Stimulated activated CD8-positive, alpha-beta memory T cell treated with anti-CD3 and anti-CD28 coated beads, Interleukin-7, amount 100 ng/mL, for 4 hours (primary cell): ENCODE measurements at regions not wholly inside any gene's neighbourhood (a gene's known extent, or its start where the extent isn't known, plus 50 kb on each side); places are given as distances from the start of the nearest gene placed in this dataset.
A peak's percentile ranks its signal among the peaks of the same experiment; 100 is the strongest.

ENCODE experiments used
- DNase-seq, 2 donors: peaks; one replicate each; pipeline ENCODE4 v3.0.0-alpha.2; 2020; ENCODE audit warnings: low read depth in 2 of 2

DNA sequence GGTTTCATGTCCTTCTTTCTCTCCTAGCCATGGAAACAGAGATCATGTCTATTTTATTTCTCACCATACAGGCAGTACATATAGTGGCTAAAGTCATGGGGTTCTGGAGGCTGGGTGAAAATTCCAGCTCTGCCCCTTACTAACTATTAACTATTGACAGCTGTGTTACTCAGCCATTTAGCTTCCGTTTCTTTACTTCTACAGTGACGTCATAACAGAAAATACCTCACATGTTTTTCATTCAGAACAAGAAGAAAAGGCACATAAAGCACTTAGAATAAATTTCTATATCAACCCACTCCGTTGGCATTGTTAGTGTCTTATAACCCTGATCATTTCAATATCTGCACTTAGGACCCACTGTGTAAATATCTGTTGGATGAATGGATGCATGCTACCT lies 1506.9 kb upstream of the TMEM132C start:
- DNase-seq, result no peak

DNA sequence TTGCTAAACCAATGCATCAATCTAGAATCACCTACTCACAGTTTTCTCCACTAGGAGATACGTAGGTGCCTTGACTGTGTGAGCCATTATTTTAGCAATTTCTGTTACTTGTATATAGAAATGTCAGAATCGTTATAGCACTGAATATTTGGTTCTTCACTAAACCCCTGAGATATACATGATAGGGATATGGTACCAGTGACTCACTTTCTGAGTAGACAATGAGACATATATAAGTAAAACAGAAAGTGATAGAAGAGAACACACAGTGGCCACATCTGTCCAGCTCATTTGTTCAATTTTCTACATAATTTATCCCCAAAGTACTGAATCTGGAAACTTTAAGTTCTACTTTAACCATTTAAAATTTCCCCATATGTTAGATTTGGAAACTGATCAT lies 1505.5 kb upstream of the TMEM132C start:
- no peak for DNase-seq

DNA sequence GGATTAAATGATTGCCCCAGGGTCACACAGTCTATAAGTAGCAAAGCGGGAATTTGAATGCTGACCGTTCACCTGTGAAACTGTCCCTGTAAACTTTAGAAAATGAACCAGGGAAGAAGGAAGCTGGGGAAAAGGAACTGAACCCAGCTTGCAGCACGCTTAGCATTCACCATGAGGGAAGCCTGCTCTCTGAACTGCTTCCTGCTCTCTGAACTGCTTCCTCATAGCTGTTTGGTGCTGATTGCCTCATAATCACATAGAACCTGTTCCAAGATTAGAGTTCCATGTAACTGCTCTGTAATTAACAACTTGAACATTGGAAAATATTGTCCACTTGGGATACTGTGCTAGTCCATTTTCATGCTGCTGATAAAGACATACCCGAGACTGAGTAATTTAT lies 1504.8 kb upstream of the TMEM132C start:
- no peak for DNase-seq

DNA sequence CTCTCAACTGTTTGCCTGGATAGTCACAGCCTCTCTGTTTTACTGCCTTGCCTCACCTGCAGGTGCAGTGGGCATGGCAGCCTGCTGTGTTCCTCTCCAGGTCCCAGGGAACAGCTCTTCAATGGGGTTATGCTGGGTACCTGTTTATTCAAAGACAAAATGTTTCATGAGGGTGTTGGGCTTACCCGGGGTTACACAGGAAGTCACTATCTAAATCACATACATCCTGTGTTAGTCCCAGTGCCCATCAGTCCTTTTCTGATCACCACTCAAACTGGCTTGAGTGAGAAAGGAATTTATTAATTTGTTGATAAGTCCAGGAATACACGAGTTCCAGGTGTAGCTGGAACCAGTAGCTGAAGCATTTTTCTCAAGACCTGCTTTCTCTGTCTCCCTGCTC lies 1503.6 kb upstream of the TMEM132C start:
- DNase-seq, result no peak

DNA sequence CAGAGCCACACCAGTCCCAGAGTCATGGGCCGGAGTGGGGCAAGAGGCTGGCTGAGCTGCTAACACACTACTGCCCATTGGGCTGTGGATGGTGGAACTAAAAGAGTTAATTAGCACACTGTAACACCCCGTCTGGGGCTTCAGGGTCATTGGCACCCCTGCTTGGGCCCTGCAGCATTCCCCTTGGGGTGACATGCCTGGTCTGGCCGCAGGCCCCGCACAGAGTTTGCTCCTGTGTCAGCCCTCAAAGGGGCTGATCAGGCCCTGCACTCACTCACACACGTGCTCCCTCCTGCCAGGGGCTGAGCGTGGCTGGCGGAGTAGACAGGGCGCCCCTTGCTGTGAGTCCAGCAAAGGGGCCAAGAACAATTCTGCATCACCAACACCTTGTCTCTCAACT lies 1499.6 kb upstream of the TMEM132C start:
- DNase-seq, result no peak

DNA sequence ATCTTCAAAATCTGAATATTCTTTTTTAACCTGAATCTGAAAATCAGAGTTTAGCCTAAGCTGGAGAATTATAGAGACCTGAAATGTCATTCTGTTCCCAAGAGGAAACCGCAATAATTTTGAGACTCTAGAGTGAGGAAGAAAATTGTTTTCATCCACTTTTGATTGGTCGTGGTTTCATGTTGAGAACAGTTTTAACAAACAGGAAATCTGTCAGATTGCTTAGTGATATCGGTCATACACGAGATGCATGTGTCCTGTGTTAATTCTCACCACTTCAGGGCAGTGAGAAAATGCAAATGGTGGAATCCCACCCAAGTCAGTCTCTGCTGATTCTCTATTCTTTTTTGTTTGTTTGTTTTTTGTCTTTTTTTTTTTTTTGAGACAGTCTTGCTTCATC lies 1498.5 kb upstream of the TMEM132C start:
- DNase-seq, result no peak

DNA sequence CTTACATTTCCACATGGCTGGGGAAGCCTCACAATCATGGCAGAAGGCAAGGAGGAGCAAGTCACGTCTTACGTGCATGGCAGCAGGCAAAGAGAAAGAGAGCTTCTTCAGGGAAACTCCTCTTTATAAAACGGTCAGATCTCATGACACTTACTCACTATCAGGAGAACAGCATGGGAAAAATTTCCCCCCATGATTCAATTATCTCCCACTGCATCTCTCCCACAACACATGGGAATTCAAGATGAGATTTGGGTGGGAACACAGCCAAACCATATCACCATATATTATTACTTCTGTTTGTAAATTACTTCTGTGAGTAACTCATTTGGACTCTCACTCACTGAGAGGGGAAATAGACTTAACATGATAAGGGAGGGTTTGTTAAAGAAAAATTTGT lies 1496.8 kb upstream of the TMEM132C start:
- no peak for DNase-seq

DNA sequence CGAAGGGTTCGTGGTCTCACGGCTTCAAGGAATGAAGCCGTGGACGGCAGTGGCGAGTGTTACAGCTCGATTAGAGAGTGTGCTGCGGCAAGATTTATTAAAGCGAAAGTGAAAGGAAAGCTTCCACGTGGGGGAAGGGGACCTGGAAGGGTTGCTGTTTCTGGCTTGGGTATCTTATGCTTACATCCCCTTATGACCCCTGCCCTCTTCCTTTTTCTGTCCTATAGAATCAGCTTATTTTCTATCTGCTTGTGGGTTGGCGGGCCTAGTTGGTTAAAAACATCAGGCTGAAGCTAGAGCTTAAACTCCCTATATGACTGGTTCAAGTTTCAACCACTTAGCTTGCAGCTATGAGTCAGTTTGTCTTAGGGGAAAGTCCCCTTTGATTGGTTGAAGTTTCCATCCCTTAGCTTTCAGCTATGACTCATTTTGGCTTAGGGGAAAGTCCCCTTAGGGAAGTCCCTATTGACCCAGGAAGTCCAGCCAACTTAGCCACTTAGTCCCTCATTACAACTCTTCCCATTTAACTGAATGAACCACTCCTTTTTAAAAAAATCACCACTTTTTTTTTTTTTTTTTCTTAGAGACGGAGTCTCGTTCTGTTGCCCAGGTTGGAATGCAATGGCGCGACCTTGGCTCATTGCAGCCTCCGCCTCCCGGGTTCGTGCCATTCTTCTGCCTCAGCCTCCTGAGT lies 1494.7 kb upstream of the TMEM132C start:
- DNase-seq, result peak; percentile 19 to 23

DNA sequence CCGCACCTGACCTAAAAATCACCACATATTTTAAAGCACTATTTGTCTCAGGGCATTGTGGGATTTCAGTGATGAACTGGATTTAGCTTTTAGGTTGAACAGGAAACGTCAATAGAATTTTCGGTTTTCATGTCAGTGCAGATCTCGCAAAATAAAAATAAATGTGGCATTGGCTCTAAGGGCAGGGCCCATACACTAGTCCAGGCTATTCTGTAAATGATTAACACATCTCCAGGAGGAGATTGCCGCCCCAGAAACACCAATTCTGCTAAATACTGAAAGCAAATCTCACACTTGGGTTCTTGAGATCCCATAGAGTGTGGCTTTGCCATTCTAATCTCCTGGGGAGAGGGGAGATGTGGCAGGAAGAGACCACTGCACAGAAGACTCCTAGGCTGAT lies 1494.0 kb upstream of the TMEM132C start:
- no peak for DNase-seq

DNA sequence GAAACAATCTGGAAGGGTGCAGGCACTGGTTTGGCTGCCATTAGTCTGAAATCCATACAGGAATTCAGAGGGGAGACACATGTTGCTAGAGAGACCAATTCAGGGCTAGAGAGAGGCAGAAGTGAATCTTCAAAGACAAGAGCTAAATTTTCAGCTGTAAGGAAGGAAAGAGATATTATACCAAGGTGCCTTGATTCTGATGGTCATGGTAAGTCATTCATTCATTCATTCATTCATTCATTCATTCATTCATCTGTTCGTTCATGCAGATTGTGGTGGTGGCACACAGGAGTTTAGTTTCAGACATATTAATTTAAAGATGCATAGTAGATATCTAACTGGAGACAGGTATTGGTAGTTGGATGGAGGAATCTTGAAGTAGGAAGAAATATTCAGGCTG lies 1493.5 kb upstream of the TMEM132C start:
- no peak for DNase-seq

DNA sequence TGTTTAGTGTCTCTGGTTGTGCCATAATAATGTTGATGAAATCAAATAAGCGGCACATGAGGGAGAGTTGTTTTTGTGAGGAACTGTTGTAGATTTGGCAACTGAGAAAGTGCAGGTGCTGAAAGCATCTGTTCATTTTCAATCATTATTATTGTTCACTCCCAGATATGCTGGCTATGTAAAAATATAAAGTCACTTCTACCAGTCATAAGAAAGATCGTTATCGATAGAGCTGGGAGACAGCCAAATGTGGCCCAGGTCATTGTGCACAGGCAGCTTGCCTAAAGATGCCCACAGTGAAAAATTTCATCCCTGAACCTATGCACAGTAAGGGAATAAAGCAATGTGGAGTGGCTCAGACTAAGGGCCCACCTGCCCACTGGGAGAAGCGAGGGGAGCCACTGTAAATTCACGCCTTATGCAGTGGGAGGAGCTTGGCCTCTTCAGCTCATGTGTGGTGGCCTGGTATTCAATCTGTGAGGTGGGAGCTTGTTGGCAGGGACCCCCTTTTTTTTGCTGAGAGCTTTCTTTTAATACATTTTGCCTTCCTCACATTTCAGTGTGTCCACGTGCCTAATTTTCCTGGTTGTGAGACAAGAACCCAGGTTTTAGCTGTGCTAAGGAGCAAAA lies 1490.8 kb upstream of the TMEM132C start:
- DNase-seq, result no peak

DNA sequence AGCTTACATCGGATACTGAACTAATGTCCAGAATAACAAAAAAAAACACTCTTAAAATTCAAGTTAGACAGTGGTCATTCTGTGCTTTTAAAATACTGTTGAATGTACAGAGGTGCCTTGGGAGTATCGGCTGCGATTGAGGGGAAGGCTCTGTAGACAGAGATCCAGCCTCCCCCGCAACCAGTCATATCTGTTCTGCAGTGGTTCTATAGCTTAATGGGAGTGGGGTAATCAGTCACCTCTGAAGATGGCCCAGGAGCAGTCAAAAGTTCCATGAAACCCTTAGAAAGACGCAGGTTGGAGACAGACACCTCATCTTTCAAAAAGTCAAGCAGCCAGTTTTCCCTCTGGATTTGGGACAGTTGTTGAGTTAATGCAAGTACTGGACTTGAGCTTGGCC lies 1486.6 kb upstream of the TMEM132C start:
- DNase-seq, result no peak

DNA sequence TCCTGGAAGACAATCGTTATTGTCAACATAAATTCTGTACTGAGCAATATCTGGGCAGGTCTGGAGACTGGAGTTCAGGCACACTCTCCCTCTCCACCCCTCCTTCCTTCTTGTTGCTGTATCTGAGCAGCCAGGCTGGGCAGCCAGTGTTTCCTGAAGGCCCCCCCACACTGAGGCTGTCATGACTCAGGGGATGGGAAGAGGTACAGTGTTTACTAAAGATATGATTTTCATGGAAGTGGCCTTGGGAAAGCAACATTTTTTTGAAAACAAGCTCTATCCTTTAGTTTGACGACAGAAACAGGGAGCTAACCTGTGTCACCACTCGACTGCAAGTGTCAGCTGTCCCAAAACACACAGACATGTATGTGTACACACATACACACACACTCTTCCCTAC lies 1485.4 kb upstream of the TMEM132C start:
- no peak for DNase-seq

DNA sequence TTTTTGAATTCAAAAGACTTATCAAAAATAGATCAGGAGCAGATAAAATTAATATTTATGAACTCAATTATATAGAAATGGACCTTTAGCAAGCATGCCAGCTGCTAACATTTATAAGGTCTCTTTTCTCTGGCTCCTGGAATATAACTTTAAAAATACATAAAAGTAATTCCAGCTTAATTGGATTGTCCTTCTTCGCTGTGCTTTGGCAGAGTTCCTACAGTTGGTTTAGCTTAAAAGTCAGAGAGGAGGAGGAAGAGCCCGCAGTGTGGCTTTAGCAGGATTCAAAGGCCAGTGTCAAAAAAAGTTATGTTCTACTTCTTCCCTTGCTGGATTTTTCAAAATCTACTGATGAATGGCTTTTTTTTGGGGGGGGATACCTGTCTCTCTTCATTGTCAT lies 1484.9 kb upstream of the TMEM132C start:
- DNase-seq, result no peak

DNA sequence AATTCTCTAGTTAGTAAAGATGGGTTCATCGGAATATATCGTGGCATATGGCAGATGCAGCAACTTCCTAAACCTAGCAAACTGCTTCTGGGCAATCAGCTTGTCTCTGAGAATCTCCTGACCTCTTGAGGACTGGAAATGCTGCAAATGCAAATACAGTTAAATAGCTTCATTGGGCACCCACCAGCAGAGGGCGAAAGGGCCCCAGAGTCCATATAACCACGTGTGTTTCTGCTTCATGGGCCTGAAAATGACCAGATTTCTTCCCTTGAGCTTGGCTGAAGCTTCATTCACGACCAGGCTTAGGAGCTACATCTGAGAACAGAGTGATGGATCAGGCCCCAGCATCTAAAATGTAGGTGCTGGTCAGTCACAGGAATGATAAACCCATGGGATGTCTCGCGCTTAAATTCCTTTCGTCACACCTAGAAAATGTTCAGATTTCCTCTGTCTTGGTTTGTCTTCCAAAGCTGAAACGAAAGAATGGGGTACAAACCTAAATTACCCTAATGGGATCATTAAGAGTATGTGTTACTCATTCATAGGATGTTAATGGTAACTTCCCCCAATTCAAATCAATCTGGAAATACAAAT lies 1482.5 kb upstream of the TMEM132C start:
- DNase-seq, result peak in 1 of 2 donors; percentile 14

DNA sequence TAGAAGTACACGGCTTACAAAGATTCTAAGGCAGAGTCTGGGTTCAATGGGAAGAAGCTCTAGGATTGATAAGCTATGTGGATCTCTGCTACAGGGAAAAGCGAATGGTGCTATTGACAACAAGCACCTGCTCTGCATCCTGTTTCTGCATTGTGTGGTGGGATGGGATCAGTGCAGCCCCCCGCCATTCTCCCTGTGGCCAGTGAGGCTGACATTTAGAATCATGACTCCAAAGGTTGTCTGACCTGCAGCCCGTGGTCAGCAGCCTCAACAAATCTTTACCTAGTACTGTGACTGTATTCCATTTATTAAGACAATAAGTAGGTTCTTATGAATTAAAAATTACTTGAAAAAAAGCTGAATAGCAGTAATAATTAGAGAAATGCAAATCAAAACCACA lies 1477.0 kb upstream of the TMEM132C start:
- no peak for DNase-seq

DNA sequence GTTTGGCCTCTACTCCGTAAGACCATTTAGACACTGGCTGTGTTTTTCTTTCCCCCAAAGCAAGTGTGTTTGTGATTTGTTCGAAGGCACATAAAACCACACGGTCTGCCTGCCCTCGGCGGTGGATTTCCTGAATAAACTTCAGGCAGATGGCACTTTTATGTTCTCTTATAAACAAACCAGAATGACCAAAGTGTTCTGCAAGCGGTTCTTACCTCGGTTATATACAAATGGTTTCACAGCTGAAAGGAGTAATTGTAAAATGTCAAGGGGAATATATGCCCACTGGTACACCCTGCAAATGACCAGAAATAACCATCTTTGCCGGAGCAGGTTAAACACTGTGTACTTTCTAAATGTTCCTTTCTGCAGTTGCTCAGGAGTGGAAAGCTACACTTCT lies 1475.8 kb upstream of the TMEM132C start:
- DNase-seq, result no peak

DNA sequence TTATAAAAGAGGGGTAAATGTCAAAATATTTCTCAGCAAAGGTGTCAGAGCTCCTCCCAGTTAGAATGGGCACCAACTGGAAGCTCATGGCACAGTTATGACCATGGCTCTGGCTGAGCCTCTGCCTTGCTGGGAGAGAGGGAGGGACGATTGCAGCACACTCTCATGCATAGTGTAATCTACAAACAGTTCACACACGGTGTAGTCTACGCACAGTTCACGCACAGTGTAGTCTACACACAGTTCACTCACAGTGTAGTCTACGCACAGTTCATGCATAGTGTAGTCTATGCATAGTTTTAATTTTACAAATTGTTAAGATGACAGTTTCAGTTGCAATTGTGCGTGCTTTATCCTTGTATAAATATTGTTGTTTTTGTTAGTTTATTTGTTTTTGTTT lies 1474.6 kb upstream of the TMEM132C start:
- DNase-seq, result no peak

DNA sequence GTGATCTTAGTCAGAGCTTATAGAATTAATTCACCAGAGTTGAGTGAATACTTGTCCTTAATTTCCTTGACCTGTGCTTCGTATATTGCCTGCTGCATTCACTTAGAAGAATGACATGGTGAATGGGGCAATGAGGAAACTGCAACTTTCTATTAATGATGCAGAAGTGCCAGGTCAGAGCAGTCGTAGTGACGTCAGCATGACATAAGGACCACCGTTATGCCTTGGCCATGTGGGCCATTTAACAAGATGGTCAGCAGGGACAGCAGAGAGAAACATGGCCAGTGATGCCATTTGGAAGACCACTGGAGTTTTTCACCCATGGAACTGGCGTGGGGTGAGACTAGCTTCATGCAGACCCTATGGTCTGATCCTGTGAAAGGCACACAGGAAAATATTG lies 1469.4 kb upstream of the TMEM132C start:
- no peak for DNase-seq

DNA sequence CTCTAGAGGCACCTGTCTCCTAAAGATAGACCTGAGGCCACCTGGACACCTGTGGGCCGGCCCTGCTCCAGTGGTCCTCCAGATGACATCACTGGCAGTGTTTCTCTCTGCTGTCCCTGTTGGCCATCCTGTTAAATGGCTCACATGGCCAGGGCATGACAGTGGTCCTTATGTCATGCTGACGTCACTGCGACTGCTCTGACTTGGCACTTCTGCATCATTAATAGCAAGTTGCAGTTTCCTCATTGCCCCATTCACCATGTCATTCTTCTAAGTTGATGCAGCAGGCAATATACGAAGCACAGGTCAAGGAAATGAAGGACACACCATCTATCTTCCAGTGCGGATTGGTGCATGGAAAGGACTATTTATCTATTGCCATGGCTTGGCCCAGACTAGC lies 1468.5 kb upstream of the TMEM132C start:
- DNase-seq, result no peak

DNA sequence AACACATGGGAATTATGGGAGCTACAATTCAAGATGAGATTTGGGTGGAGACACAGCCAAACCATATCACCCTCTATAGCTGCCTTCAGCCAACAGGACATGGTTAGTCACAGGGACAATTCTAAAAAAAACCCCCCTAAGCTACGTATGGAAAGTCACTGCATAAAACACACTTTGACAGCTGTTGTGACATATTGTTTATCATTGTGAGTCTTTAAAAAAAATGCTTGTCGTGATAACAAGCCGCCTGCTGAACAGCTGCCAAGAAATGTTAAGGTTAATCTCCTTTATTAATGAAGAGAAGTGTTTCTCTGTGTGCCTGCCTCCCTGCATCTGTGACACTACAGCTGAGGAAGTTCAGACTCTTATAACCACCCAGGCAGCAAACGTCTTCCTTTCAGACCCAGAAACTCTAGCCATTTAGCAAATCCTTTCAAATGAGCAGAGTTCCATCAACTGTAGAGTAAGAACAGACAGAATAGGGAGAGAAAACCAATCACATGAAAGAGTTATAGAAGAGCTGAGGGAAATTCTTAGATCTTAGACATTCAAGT lies 1459.6 kb upstream of the TMEM132C start:
- DNase-seq, result no peak

DNA sequence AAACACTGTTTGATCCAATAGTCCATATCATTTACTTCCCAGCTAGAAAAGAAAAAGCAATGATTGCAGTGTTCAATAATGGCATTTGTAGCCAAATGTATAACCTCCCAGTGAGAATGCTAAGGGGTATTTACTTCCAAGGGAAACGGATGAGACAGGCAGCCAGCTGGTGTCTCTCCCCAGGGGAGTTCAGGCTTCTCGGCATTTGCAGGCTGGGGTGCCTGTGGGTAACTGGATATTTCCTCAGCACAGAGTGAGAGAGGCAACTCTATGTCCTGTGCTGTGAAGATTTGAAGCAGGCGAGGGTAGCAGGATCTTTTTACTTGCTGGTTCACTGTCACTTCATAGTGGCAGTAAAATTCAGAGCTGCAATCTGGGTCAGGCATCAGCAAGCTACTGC lies 1455.6 kb upstream of the TMEM132C start:
- DNase-seq, result no peak

DNA sequence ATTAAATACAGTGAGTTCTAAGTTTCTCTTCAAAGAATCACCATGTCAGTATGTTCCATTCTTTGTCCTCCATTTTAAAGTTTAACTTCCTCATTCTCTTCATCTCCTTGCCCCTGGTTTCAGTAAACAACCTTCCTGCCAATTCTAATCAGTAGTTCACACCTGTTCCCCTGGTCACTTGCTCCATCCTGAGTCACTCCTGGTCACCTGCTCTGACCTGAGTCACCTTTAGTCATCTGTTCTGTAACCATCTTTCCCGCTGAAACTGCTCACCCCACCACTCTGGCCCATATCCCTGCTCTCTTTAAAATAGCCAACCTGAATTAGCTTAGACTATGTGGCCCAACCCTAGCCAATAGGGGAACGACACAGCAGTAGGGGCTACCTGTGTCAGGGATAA lies 1447.4 kb upstream of the TMEM132C start:
- no peak for DNase-seq
